ENCODE measurements at regions not wholly inside any gene's neighbourhood (a gene's known extent, or its start where the extent isn't known, plus 50 kb on each side); places are given as distances from the start of the nearest gene placed in this dataset.
"Not testable (repeated sequence)": the region's sequence is repeated elsewhere in the genome, so short reads cannot be mapped to it uniquely, and the experiment has no call there.

GRCh38 chr7:109549471-109550193 lies 980.0 kb downstream of the DNAJB9 start:
- H3K4me3 ChIP-seq (ENCODE audit: low read depth, low read length), result no peak overlapping the region
- DNase-seq (ENCODE audit: low read depth), result no peak
- TF ChIP-seq, protein P1, sequence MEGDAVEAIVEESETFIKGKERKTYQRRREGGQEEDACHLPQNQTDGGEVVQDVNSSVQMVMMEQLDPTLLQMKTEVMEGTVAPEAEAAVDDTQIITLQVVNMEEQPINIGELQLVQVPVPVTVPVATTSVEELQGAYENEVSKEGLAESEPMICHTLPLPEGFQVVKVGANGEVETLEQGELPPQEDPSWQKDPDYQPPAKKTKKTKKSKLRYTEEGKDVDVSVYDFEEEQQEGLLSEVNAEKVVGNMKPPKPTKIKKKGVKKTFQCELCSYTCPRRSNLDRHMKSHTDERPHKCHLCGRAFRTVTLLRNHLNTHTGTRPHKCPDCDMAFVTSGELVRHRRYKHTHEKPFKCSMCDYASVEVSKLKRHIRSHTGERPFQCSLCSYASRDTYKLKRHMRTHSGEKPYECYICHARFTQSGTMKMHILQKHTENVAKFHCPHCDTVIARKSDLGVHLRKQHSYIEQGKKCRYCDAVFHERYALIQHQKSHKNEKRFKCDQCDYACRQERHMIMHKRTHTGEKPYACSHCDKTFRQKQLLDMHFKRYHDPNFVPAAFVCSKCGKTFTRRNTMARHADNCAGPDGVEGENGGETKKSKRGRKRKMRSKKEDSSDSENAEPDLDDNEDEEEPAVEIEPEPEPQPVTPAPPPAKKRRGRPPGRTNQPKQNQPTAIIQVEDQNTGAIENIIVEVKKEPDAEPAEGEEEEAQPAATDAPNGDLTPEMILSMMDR (conservative IDR thresholded peaks at IDR 0.05; ENCODE audit: low read depth, low read length), result no peak

DNA sequence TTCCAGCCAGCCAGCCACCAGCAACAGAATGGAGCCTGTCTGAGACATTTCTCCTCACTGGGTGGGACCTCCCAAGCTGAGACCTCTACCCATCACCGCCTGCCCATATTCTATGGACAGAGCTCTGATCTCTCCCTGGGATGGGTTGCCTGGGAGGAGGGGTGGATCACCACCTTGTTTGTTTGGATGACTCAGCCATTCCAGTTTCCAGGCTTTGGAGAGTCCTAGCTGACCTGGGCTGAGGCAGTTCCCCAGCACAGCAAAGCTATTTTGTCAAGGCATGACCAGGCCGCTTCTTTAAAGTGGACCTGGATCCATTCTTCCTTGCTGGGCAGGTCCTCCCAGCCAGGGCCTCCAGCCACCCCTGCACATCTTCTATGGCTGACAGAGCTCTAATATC lies 982.3 kb downstream of the DNAJB9 start:
- no peak overlapping the region for H3K4me3 ChIP-seq (ENCODE audit: low read depth, low read length)
- DNase-seq (ENCODE audit: low read depth), result no peak
- TF ChIP-seq, protein P1 (conservative IDR thresholded peaks at IDR 0.05; ENCODE audit: low read depth, low read length), result no peak

DNA sequence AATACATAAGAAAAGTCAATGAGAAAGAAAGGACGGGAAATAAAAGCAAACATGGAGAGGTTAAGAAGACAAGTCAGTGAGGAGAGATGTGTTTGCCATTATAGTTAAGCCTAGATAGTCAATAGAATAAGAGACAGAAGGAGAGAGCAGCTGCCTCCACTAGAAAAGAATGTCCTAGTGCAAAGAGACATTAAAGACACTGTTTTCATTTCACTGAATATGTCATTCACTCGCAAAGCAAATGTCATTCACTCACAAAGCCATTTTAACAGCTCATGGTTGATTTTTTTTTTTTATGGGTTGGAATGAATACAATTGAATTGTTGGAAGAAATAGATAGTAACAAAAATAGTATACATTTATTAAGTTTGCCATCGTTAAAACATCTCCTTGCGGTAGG lies 1007.6 kb downstream of the DNAJB9 start:
- no peak overlapping the region for H3K4me3 ChIP-seq (ENCODE audit: low read depth, low read length)
- TF ChIP-seq, protein P1 (conservative IDR thresholded peaks at IDR 0.05; ENCODE audit: low read depth, low read length), result no peak
- DNase-seq (ENCODE audit: low read depth), result no peak

DNA sequence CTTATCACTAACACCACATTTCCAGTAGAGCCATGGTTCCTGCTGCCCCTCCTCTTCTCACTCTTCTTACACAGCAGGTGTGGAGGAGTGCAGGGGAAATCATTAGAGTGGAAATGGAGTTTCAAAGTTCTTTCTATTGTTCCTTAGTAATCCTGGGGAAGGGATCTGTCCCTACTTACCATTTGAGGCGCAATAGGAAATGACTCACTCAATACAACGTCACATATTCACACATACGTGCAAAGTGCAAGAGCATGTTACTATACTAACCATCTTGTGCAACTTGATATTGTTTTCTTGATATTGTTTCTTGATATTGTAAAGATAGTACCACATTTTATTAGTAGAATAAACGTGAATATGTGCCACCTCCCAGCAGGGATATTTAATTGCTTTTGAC lies 1010.2 kb downstream of the DNAJB9 start:
- no peak overlapping the region for H3K4me3 ChIP-seq (ENCODE audit: low read depth, low read length)
- TF ChIP-seq, protein P1 (conservative IDR thresholded peaks at IDR 0.05; ENCODE audit: low read depth, low read length), result no peak
- DNase-seq (ENCODE audit: low read depth), result no peak

GRCh38 chr7:109582211-109582610 lies 1012.5 kb downstream of the DNAJB9 start:
- TF ChIP-seq, protein P1 (conservative IDR thresholded peaks at IDR 0.05; ENCODE audit: low read depth, low read length), result no peak

DNA sequence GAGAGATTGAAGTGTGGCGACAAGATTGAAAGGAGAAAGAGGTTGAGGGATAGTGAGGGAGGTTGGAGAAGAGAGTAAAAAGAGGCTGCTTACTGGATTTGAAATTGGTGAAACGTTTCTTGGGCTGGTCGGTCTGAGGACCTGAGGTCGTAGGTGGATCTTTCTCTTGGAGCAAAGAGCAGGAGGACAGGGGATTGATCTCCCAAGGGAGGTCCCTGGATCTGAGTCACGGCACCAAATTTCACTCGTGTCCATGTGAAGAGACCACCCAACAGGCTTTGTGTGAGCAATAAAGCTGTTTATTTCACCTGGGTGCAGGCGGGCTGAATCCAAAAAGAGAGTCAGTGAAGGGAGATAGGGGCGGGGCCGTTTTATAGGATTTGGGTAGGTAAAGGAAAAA lies 1027.3 kb downstream of the DNAJB9 start:
- not testable (repeated sequence) for H3K4me3 ChIP-seq (ENCODE audit: low read depth, low read length); DNase-seq (ENCODE audit: low read depth)

More at GRCh38 chr7:109582211-109582610, 1012.5 kb downstream of the DNAJB9 start:
- DNase-seq (ENCODE audit: low read depth), result no peak
- no peak overlapping the region for H3K4me3 ChIP-seq (ENCODE audit: low read depth, low read length)

- DNase-seq (ENCODE audit: low read depth), result no peak
- TF ChIP-seq, protein P1 (conservative IDR thresholded peaks at IDR 0.05; ENCODE audit: low read depth, low read length), result no peak
Observed at GRCh38 chr7:109611656-109612055, 1042.0 kb downstream of the DNAJB9 start.

More at GRCh38 chr7:109611656-109612055, 1042.0 kb downstream of the DNAJB9 start:
- no peak overlapping the region for H3K4me3 ChIP-seq (ENCODE audit: low read depth, low read length)
